ENCODE measurements at regions not wholly inside any gene's neighbourhood (a gene's known extent, or its start where the extent isn't known, plus 50 kb on each side); places are given as distances from the start of the nearest gene placed in this dataset.

- Mint-ChIP-seq H3K27me3 (no peaks in the 10 kb centered on the region), H3K9me3 (no peaks in the 10 kb centered on the region), H3K36me3 (ENCODE audit: low read depth) (no peaks in the 10 kb centered on the region), H3K4me1 (no peaks in the 10 kb centered on the region), H3K4me3 (no peak overlapping the region), H3K27ac (no peak overlapping the region)
- ChIA-PET CTCF (no interaction called here), POLR2A (no interaction called here)
- no peak for ATAC-seq (ENCODE audit: low read depth)
- no peak for DNase-seq
- intact Hi-C loops (cut with micrococcal nuclease) = no loop called here
- TF ChIP-seq, protein P1, sequence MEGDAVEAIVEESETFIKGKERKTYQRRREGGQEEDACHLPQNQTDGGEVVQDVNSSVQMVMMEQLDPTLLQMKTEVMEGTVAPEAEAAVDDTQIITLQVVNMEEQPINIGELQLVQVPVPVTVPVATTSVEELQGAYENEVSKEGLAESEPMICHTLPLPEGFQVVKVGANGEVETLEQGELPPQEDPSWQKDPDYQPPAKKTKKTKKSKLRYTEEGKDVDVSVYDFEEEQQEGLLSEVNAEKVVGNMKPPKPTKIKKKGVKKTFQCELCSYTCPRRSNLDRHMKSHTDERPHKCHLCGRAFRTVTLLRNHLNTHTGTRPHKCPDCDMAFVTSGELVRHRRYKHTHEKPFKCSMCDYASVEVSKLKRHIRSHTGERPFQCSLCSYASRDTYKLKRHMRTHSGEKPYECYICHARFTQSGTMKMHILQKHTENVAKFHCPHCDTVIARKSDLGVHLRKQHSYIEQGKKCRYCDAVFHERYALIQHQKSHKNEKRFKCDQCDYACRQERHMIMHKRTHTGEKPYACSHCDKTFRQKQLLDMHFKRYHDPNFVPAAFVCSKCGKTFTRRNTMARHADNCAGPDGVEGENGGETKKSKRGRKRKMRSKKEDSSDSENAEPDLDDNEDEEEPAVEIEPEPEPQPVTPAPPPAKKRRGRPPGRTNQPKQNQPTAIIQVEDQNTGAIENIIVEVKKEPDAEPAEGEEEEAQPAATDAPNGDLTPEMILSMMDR (IDR thresholded peaks at IDR 0.05) = no peak
These were observed 51.4 kb upstream of the CHMP2B start for GRCh38 chr3:87175732-87176131.

- ChIA-PET POLR2A (no interaction called here), CTCF (no interaction called here)
- no peaks in the 10 kb centered on the region for H3K36me3 Mint-ChIP-seq (ENCODE audit: low read depth)
- H3K27ac Mint-ChIP-seq = no peak overlapping the region
- intact Hi-C loops (cut with micrococcal nuclease) = no loop called here
- H3K4me1 Mint-ChIP-seq = no peaks in the 10 kb centered on the region
- DNase-seq (no peak), ATAC-seq (ENCODE audit: low read depth) (no peak)
- no peak overlapping the region for H3K4me3 Mint-ChIP-seq
- H3K27me3 Mint-ChIP-seq = no peaks in the 10 kb centered on the region
- no peaks in the 10 kb centered on the region for H3K9me3 Mint-ChIP-seq
- TF ChIP-seq, protein P1 (IDR thresholded peaks at IDR 0.05) = no peak
These were observed 53.3 kb upstream of the CHMP2B start for GRCh38 chr3:87173776-87174175.

- H3K4me1 Mint-ChIP-seq = no peaks in the 10 kb centered on the region
- POLR2A ChIA-PET = no interaction called here
- no peak overlapping the region for H3K4me3 Mint-ChIP-seq
- intact Hi-C loops (cut with micrococcal nuclease) = no loop called here
- H3K27me3 Mint-ChIP-seq = peaks cover 3% of the 10 kb centered on the region
- no peaks in the 10 kb centered on the region for H3K36me3 Mint-ChIP-seq (ENCODE audit: low read depth)
- ATAC-seq (ENCODE audit: low read depth) = no peak
- no peaks in the 10 kb centered on the region for H3K9me3 Mint-ChIP-seq
- H3K27ac Mint-ChIP-seq = no peak overlapping the region
- CTCF ChIA-PET = no interaction called here
- TF ChIP-seq, protein P1 (IDR thresholded peaks at IDR 0.05) = no peak
- no peak for DNase-seq
These were observed 54.0 kb upstream of the CHMP2B start for GRCh38 chr3:87173071-87173470.

DNA sequence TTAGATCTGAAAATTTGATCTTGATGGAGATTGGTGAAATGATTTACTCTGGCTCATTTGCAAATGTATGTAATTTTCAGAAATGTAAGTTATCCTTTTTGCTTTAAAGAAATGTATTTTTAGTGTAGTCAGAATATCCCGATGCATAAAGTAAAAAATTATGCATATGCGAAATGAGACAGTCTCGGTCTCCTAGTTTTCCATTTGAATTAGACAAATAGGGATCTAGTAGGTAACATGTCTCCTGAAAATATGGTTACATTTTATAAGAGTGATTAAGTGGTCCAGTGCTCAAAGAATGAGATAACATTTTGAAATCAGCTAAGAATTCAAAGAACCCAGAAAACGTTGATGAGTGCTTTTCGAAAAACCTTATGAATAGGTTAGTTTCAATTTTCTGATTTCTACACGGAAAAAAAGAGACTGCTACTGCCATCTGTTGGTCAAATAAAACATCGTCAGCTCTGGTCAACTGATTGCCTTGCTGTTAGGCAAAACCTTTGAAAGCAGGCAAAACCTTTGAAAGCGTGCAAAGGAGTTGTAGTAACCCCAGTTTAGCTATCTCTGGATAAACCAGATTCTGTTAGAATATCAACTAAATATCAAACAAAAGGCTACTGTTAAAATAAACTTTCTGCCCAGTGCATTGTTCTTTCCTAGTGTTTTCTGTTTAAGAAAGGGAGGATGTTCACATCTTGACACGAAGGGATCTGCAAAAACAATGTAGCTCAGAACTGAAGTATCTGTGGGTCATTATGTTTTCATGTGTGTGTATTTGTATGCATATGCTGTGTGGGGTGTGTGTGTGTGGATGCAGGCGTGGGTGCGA lies 59.3 kb upstream of the CHMP2B start:
- intact Hi-C loops (cut with micrococcal nuclease) = loop anchor here (1.0 to 2.0 kb wide), 3 partner anchors 197 to 466 kb away; no protein-coding TSS in a partner anchor
- ChIA-PET POLR2A (no interaction called here), CTCF (interaction anchor here (0.7 to 1.2 kb wide), 5 partner anchors 8 to 1346 kb away, joined by 3 read pairs; no protein-coding TSS in a partner anchor)
- H3K36me3 Mint-ChIP-seq (ENCODE audit: low read depth) = no peaks in the 10 kb centered on the region
- no peak for DNase-seq
- no peak overlapping the region for H3K27ac Mint-ChIP-seq
- H3K9me3 Mint-ChIP-seq = no peaks in the 10 kb centered on the region
- TF ChIP-seq, protein P1 (IDR thresholded peaks at IDR 0.05) = no peak
- no peaks in the 10 kb centered on the region for H3K4me1 Mint-ChIP-seq
- H3K27me3 Mint-ChIP-seq = peaks cover 13% of the 10 kb centered on the region
- peak; percentile 60 for ATAC-seq (ENCODE audit: low read depth)
- peak overlapping the region; percentile 50 for H3K4me3 Mint-ChIP-seq

DNA sequence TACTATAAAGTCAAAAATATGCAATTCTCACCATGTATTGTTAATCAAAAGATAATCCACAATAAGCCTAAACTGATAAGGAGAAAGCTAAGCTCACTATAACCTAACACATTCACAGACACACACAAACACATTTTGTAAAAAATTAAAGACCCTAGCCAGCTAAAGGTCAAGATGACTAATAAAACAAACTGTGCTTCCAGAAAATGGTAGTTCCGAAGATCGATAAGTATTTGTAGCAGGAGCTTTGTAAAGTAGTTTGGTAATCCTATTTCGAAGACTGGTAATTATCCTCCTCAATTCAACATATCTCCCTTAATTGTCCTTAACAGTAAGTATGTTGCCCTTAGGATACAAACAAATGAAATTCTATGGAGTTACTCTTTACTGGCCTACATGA lies 62.9 kb upstream of the CHMP2B start:
- Mint-ChIP-seq H3K27me3 (peaks cover 13% of the 10 kb centered on the region), H3K4me3 (no peak overlapping the region), H3K9me3 (no peaks in the 10 kb centered on the region), H3K4me1 (no peaks in the 10 kb centered on the region), H3K36me3 (ENCODE audit: low read depth) (no peaks in the 10 kb centered on the region), H3K27ac (no peak overlapping the region)
- CTCF ChIA-PET = no interaction called here
- ATAC-seq (ENCODE audit: low read depth) = no peak
- intact Hi-C loops (cut with micrococcal nuclease) = no loop called here
- POLR2A ChIA-PET = no interaction called here
- DNase-seq = no peak
- TF ChIP-seq, protein P1 (IDR thresholded peaks at IDR 0.05) = no peak

Data from activated B cell treated with CpG ODN at 0.5 μM for 24 hours (primary cell).